Kidney (tissue), 13 donors: ENCODE measurements at regions not wholly inside any gene's neighbourhood (a gene's known extent, or its start where the extent isn't known, plus 50 kb on each side); places are given as distances from the start of the nearest gene placed in this dataset.

Experiments used
- DNase-seq, 5 donors: peaks; one replicate each; pipeline ENCODE4 v3.0.0-alpha.2; 2013 to 2020
- FAIRE-seq: peaks from 2 replicates; lab custom pipeline; 2012; peaks lifted over from hg19 to GRCh38; lab: Jason Lieb, UNC
- H3K27ac ChIP-seq, 2 donors: one replicate each; pipeline ENCODE4 v1.7.0; 2013; ENCODE audit warnings: low read depth in 2 of 2, low read length in 2 of 2, inconsistent platforms in 1 of 2
- H3K27me3 ChIP-seq: one replicate; pipeline ENCODE4 v1.7.1; 2013; ENCODE audit warnings: low read length, inconsistent platforms; ENCODE audit not compliant: control insufficient read depth, insufficient read depth
- H3K36me3 ChIP-seq, 3 donors: one replicate each; pipeline versions ENCODE4 v1.7.0 to v1.7.1; 2013; ENCODE audit warnings: low read length in 3 of 3, control low read depth in 1 of 3, inconsistent platforms in 1 of 3; ENCODE audit not compliant: insufficient read depth in 3 of 3, control insufficient read depth in 2 of 3
- H3K4me1 ChIP-seq, 3 donors: one replicate each; pipeline versions ENCODE4 v1.7.0 to v1.7.1; 2013; ENCODE audit warnings: low read length in 3 of 3, inconsistent platforms in 1 of 3, low read depth in 1 of 3; ENCODE audit not compliant: control insufficient read depth in 2 of 3, insufficient read depth in 2 of 3
- H3K4me3 ChIP-seq, 3 donors: one replicate each; pipeline versions ENCODE4 v1.7.0 to v1.8.1; 2013; ENCODE audit warnings: low read length in 3 of 3, control low read depth in 1 of 3, inconsistent platforms in 1 of 3
- H3K9ac ChIP-seq, 3 donors: one replicate each; pipeline versions ENCODE4 v1.7.0 to v1.7.1; 2013; ENCODE audit warnings: low read length in 3 of 3, control low read depth in 1 of 3, inconsistent platforms in 1 of 3
- H3K9me3 ChIP-seq, 3 donors: one replicate each; pipeline versions ENCODE4 v1.7.0 to v1.7.1; 2013; ENCODE audit warnings: low read length in 3 of 3, control low read depth in 1 of 3, inconsistent platforms in 1 of 3; ENCODE audit not compliant: control insufficient read depth in 2 of 3, insufficient read depth in 1 of 3
- CTCF ChIP-seq: IDR thresholded peaks from 3 replicates; pipeline ENCODE4 v1.5.1; 2012; ENCODE audit warnings: mild to moderate bottlenecking, moderate library complexity, borderline replicate concordance; ENCODE audit not compliant: insufficient read depth; ENCODE audit errors: extremely low read depth
- intact Hi-C: fragments of 100-400 bp; cut with DNase I; formaldehyde crosslinking; loops from one replicate; pipeline ENCODE4 v1.11.1; 2022
- donor health status: control.
- donor health status: control.
- donor health status: control.
- donor health status: control.
- donor health status: control.
- donor health status: DM: yes; HTN: yes; CAD: no.
- donor health status: Normal renal cell carcinoma (clear cell type).

- Histone ChIP-seq H3K4me3 (no peak overlapping the region), H3K27me3 (no peaks in the 10 kb centered on the region), H3K36me3 (no peaks in the 10 kb centered on the region), H3K9ac (no peak overlapping the region), H3K9me3 (no peaks in the 10 kb centered on the region), H3K4me1 (no peaks in the 10 kb centered on the region), H3K27ac (no peak overlapping the region)
- FAIRE-seq: no peak
- intact Hi-C loops: no loop called here
- no peak for TF ChIP-seq CTCF
- no peak for DNase-seq
These were observed 419.6 kb downstream of the NPIPA7 start for GRCh38 chr16:16798504-16798903.

GRCh38 chr16:16805809-16806208, 426.9 kb downstream of the NPIPA7 start:
- Histone ChIP-seq H3K9me3 (peaks cover 0 to 11% (median 0%) of the 10 kb centered on the region in 3 donors), H3K36me3 (no peaks in the 10 kb centered on the region), H3K4me1 (no peaks in the 10 kb centered on the region), H3K27ac (no peak overlapping the region), H3K4me3 (no peak overlapping the region), H3K27me3 (no peaks in the 10 kb centered on the region), H3K9ac (no peak overlapping the region)
- no peak for DNase-seq
- intact Hi-C loops: no loop called here
- no peak for TF ChIP-seq CTCF
- no peak for FAIRE-seq

GRCh38 chr16:16815641-16816040, 436.7 kb downstream of the NPIPA7 start:
- Histone ChIP-seq H3K4me1 (no peaks in the 10 kb centered on the region), H3K27me3 (no peaks in the 10 kb centered on the region), H3K9me3 (peaks cover 0 to 3% (median under 1%) of the 10 kb centered on the region in 3 donors), H3K36me3 (no peaks in the 10 kb centered on the region), H3K4me3 (no peak overlapping the region), H3K9ac (no peak overlapping the region), H3K27ac (no peak overlapping the region)
- no peak for DNase-seq
- FAIRE-seq: no peak
- intact Hi-C loops: no loop called here
- TF ChIP-seq CTCF: no peak

GRCh38 chr16:16817196-16817595, 438.3 kb downstream of the NPIPA7 start:
- H3K27me3 ChIP-seq: no peaks in the 10 kb centered on the region
- no peak overlapping the region for H3K27ac ChIP-seq
- H3K9ac ChIP-seq: no peak overlapping the region
- intact Hi-C loops: no loop called here
- FAIRE-seq (no peak), DNase-seq (no peak)
- no peaks in the 10 kb centered on the region for H3K36me3 ChIP-seq
- no peaks in the 10 kb centered on the region for H3K4me1 ChIP-seq
- no peak for TF ChIP-seq CTCF
- H3K4me3 ChIP-seq: no peak overlapping the region
- peaks cover 0 to 15% (median 3%) of the 10 kb centered on the region in 3 donors for H3K9me3 ChIP-seq
